HG02885 (cell line): ENCODE measurements at regions not wholly inside any gene's neighbourhood (a gene's known extent, or its start where the extent isn't known, plus 50 kb on each side); places are given as distances from the start of the nearest gene placed in this dataset.
A peak's percentile ranks its signal among the peaks of the same experiment; 100 is the strongest.
"Not testable (repeated sequence)": the region's sequence is repeated elsewhere in the genome, so short reads cannot be mapped to it uniquely, and the experiment has no call there.

Source experiments
- ATAC-seq: cut with Tn5 transposase; IDR thresholded peaks from one replicate; pipeline ENCODE4 v1.9.1; 2021; ENCODE audit warnings: mild to moderate bottlenecking; ENCODE audit not compliant: unreplicated experiment, poor library complexity

DNA sequence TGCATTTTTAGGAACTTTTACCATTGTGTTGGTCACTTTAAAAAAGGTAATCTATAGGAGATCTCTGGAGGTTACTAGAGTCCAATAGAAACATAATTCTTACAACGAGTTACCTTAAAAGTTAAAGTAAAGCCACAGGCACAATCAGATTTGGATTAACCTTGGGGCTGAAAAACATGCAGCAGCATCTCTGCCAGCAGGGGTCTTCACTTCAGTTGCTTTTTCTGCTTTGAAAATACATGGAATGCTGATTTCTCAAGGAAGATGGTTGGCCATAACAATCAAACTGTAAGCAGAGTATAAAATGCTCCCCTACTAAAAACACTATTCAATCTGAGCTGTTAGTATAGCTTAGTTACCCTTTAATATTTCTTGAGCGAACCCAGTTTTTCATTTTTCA, 1072.3 kb upstream of the PCDH10 start:
- ATAC-seq = no peak

DNA sequence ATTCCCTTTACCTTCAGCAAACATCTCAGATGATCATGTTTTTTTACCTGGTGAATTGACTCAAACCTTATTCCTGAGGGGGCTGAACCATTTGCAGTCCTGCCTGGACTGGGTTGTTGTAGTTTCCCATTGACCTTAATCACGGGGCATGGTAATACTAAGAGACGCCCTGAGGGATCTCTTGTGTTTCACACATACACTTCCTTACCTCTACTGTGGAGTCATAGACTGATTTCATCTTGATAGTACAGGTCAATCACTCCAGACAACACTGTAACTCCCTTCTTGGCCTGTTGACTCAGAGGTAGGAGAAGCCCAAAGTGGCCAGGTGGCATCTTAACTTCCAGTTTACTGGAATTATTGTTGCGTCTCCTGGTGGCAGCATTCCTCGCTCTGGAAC, 1064.0 kb upstream of the PCDH10 start:
- ATAC-seq = no peak

DNA sequence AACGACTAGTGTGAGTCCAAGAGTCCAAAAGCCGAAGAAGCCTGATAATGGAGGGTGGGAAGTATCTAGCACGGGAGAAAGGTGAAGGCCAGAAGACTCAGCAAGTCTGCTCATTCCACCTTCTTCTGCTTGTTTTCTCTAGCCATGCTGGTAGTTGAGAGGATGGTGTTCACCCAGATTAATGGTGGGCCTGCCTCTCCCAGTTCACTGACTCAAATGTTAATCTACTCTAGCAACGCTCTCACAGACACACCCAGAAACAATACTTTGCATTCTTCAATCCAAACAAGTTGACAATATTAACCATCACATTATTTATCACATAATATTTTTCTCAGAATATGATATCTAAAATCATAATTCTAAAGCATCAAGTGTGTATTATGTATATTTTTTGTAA, 1055.1 kb upstream of the PCDH10 start:
- no peak for ATAC-seq

DNA sequence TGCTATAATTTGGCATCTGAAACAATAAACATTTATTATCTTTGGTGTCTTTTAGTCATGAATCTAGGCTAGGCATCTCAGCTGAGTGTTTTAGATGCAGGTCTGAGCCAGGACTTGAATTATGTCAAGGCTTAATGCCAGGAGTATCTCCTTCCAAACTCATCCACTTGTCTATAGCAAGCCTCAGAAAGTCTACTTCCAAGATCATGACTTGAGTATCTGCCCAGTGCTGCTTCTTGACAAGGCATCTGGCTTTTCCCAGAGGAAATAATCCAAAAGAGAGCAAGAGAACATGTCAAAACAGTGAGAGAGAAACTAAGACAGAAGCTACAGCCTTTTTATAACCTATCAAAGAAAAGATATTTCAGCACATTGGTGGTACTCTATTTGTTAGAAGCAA, 1052.1 kb upstream of the PCDH10 start:
- ATAC-seq = no peak

DNA sequence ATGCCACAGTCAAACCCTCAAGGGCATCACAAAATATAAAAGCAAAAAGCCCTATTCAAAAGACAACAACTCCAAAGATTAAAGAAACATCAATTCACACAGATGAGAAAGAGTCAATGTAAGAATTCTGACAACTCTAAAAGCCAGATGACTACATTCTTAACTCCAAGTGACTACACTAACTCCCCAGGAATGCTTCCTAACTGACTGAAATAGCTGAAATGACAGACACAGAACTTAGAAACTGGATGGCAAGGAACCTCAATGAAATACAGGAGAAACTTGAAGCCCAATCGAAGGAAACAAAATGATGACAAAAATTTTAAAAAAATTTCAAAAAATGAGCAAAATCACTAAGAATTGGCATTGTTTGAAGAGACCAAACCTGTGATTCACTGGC, 1047.6 kb upstream of the PCDH10 start:
- ATAC-seq = no peak

DNA sequence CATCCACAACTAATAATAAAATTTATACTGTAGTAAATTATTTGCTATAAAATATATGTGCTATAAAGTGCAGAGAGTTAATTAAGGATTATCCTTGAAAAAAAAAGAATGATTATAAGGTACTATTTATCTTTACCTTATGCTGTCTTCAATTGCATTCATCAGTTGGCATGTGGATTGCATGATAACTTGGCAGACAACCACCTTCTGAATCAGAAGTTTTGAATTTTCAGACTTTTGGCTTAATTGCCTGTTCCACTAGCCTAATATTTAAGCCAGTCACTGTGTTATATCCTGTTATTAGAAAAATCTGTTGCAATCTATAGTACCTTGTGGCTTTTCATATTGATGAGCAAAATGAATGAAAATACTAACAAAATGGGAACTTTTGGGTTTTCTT, 1040.3 kb upstream of the PCDH10 start:
- no peak for ATAC-seq

DNA sequence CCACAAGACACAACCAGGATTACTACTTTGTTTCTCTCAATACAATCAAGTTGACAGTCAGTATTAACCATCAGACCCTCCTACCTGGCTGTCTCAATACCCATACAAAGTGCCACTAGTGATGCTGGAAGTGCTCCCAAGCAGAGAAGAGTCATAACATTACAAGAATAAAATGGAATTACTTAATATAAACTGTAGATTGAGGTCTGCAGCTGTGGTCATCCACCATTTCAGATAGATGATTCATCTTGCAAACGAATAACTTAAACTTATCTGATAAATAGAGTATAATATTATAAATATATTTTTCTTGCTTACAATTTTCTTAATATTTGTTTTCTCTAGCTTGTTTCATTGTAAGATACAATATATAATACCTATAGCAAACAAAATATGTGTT, 1034.2 kb upstream of the PCDH10 start:
- ATAC-seq = no peak

DNA sequence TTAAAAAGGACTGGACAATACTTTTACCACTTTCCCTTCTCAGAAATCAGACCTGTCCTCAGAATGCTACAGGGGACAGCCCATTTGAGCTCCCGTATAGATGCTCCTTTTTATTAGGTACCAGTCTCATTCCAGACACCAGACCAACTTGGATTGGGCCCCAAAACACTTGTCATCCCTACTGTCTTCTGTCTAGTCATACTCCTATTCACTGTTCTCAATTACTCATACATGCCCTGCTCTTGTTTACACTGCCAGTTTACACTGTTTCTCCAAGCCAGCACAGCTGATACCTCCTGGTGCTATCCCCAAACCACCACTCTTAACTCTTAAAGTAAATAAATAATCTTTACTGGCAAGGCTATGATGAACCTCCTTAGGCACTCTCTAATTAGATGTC, 1026.4 kb upstream of the PCDH10 start:
- ATAC-seq = not testable (repeated sequence)

DNA sequence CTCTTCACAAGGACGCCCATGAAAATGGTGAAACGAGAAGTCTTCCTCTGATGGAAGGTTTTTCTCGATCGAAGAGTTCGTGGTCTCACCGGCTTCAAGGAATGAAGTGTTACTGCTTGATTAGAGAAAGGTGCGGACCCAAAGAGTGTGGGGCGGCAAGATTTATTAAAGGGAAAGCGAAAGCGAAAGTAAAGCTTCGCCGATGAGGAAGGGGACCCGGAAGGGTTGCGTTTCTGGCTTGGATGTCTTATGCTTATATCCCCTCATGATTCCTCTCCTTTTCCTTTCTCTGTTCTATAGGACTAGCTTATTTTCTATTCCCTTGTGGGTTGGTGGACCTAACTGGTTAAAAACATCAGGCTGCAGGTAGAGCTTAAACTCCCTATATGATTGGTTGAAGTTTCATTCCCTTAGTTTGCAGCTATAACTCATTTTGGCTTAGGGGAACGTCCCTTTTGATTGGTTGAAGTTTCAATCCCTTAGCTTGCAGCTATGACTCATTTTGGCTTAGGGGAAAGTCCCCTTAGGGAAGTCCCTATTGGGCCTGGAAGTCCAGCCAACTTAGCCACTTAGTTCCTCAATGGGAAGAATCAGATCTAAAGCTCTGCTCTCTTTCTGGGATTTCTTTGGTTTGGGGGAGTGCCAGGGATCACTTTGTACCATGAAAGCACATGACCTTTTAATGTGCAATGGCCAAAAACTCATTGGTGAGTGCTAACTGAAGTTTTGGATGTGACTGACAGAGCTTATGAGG, 1025.0 kb upstream of the PCDH10 start:
- ATAC-seq = peak; percentile 78

DNA sequence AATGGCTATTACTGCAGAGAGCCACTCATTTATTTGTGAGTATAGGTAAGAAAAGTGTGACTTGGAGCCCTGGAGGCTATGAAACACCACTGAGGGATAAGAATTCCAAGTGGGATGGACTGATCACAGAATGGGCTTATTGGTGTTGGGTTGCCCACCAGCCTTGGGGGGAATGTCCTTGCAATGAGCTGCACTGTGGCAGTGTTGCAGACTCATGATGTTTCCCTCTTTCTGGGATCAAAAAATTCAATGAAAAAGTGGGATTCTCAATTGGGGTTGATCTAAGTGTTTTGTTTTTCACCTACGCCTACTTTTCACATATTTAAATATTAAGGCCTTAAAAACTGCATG, 1024.5 kb upstream of the PCDH10 start:
- no peak for ATAC-seq

DNA sequence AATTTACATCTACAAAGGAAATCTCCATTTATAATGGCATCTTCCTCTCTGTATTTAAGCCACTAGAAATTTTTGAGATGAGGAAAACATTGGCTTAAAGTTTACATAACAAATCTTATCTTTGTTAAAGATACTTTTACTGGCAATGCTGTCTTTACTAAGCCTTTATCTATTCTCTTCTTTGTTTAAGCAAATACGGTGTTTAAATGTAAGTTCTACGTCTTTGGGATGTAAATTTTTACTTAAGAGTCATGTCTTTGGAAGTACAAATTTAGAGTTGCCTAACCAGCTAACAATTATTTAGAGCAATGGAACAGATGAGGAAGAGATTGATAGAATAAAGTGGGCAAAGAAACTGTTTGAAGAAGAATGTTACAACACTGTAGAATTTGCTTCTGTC, 1024.0 kb upstream of the PCDH10 start:
- ATAC-seq = no peak

DNA sequence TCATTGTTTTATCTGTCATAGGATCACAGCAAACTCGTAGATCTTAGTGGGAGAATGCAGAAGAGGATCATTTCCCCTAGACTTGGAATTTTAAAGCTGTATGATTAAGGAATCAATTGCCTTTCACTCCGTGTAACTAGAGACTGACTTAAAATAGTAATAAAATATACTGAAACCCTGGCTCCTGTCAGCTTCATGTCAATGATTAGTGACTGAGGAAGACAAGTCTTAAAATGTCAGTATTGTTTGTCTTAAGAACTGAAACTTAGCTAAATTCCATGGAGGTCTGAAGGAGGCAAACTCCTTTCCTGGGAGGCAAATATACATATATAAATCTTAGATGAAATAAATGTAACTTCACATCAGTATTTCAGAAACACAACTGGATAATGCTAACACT, 1016.7 kb upstream of the PCDH10 start:
- ATAC-seq = no peak

DNA sequence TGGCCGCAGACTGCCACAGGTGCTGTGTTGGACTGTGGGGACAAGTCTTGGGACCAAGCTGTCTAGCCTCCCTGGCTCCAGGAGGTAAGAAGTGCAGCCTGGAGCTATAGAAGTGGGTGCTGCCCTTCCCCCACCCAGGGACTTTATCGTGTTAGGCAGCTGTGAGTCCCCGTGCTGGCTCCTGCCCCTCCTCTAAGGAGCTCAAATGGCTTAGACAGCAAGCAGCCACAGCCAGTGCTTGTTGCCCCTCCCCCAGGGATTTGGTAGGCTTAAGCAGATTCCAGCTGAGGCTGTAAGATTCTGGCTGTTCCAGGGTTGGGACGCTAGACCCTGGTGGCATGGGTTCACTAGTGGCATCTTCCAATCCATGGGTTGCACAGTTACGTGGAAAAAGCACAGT, 979.4 kb upstream of the PCDH10 start:
- no peak for ATAC-seq

DNA sequence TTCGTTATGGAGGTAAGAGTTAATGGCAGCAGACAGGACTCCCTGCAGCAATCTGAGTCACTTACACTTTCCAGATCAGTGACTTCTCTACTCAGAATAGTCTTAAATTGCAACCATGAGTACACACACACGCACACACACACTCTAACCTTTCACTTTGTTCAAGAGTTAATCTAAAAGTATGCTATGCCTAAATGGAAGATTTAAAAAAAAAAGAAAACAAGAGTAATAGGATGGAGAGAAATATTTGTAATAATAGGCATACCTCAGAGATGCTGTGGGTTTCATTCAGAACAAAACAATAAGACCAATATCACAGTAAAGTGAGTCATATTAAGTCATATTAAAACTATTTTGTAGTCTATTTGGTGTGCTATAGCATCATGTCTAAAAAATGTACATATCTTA, 969.1 kb upstream of the PCDH10 start:
- no peak for ATAC-seq

DNA sequence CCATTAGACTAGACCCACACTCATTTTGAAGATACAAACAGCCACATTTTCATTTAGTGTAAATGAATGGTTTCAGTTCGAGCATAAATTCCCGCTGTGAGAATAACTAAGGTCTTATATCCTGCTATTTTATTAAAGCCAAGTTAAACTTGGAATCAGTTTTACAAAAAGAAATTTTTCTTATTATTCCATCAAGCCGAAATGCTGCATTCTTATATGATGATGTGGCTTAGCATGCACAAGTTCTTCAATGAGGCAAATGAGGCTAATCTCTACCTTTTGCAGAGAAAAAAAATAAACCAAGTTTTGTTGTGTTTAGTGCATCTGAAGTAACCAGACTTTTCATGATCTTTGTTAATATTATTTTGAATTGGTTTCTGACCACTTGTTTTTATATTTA, 953.9 kb upstream of the PCDH10 start:
- ATAC-seq = no peak

DNA sequence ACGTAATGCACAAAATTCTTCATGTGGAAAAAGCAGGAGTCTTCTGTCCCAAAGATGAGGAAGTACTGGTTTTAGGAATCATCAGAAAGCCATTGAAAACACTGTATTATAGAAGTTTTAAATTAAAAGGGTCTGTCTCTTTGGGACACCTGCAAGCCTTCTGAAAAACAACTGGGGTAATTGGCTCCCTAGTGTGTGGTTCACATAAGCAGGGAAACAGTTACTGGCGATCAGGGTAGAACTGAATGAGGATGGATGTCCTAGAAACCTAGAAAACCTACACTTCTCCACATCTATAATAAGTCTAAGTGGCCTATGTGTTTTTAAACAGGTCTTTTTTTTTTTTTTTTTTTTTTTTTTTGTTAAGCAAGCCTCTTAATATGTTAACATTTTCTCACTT, 945.5 kb upstream of the PCDH10 start:
- ATAC-seq = no peak

DNA sequence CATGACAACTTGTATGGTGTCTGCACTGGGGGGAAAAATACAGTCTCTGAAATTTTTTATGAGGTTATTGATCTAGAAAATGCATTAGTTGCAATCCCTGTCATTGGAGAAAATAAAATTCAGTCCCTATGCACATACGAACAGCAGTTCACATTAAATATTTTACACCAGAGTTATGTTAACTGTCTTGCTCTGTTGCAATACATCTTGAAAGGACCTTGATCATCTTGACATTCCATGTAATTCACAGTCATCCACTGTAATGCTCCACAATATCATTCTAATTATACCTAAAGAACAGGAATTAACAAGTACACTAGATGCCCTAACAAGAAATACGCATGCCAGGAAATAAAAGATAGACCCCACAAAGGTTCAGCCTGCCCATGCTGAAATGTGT, 934.6 kb upstream of the PCDH10 start:
- ATAC-seq = no peak

DNA sequence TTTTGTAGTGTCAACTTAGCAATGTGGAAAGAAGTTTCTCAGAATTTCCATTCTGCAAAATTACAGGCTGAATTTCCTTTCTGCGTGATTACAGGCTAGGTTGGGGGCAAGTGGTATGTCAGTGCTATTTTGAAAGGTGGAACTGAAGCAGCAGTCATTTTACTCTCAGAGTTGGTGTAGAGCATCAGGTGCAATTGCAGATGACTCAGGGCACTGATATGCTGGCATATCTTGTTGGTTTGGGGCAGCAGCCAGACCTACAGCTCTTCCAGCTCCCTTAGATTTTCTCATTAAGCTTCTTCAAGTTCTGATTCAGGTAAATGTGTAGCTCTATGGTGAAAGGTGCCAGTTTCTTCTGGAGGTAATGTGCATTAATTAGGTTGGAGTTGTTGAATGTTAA, 930.7 kb upstream of the PCDH10 start:
- ATAC-seq = no peak

DNA sequence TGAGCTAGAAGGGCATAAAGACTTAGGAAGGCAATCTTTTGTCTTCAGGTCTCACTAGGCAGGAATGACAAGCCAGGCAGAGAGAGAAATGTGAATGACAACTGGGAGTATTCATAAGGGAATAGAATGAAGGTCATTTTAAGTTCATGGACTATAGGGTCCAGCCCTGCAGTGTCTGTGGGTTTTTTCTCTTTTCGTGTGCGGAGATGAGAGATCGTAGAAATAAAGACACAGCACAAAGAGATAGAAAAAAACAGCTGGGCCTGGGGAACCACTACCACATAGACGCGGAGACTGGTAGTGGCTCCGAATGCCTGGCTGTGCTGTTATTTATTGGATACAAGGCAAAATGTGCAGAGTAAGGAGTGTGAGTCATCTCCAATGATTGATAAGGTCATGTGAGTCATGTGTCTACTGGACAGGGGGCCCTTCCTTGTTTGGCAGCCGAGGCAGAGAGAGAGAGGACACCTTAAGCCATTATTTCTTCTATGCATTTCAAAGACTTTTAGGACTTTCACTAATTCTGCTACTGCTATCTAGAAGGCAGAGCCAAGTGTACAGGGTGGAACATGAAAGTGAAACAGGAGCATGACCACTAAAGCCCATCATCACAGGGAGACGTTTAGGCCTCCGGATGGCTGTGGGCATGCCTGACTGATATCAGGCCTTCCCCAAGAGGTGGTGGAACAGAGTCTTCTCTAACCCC, 921.8 kb upstream of the PCDH10 start:
- ATAC-seq = peak; percentile 14

DNA sequence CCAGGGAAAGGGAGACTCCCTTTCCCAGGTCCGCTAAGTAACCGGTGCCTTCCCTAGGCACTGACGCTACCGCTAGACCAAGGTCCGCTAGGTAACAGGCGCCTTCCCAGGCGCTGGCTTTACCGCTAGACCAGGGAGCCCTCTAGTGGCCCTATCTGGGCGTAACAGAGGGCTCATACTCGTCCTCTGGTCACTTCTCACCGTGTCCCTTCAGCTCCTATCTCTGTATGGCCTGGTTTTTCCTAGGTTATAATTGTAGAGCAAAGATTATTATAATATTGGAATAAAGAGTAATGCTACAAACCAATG, 921.3 kb upstream of the PCDH10 start:
- ATAC-seq = peak; percentile 42

DNA sequence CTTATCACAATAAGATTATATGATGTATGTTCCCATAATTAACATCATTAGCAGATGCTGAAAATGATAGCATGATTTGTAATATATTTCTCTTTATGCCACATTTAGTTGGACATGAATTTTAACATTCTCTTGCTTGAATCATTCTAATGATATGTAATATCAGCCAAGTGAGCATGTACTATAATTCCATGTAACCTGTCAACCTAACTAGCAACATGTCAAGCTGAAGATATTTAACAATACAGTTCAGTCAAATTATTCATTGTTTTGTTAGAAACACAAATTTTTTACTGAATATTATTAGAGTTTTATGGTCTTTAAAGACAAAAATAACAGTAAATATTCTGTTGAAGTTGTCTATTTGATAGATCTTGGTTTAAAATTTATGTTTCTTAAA, 920.4 kb upstream of the PCDH10 start:
- no peak for ATAC-seq

DNA sequence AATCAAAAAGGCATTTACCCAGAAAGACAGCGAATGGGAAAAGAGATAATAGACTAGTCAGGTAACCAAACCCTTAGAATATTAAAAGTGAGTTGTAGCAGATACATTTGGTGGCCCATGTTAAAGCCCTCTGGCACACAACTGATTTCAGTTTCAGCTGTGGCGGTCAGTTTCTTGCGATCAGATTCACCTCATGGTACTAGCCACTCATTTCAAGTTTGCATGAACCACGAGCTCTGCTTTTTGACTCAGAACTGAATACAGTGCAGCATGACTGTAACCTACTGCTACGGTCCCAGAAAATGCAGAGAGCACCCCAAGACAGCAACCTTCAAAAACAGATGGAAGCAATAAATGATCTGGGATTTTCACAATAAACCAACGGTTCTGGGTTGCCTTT, 919.1 kb upstream of the PCDH10 start:
- no peak for ATAC-seq
